ENCODE measurements at regions not wholly inside any gene's neighbourhood (a gene's known extent, or its start where the extent isn't known, plus 50 kb on each side); places are given as distances from the start of the nearest gene placed in this dataset.

- TF ChIP-seq CTCF (IDR thresholded peaks at IDR 0.05; ENCODE audit: insufficient read depth, low read length, poor library complexity, severe bottlenecking), result no peak
- no peak for TF ChIP-seq EZH2phosphoT487 (conservative IDR thresholded peaks at IDR 0.05; ENCODE audit: low read length)
Measured at GRCh38 chr10:106498675-106499074, 665.8 kb downstream of the SORCS1 start.
